ENCODE measurements at regions not wholly inside any gene's neighbourhood (a gene's known extent, or its start where the extent isn't known, plus 50 kb on each side); places are given as distances from the start of the nearest gene placed in this dataset.
"Not testable (repeated sequence)": the region's sequence is repeated elsewhere in the genome, so short reads cannot be mapped to it uniquely, and the experiment has no call there.

GRCh38 chr2:146584316-146584715 is 1260.5 kb upstream of the ACVR2A start:
- DNase-seq (ENCODE audit: low read depth): no peak

GRCh38 chr2:146579147-146579930 is 1265.5 kb upstream of the ACVR2A start:
- no peak for DNase-seq (ENCODE audit: low read depth)

GRCh38 chr2:146576339-146577111 is 1268.3 kb upstream of the ACVR2A start:
- no peak for DNase-seq (ENCODE audit: low read depth)

DNA sequence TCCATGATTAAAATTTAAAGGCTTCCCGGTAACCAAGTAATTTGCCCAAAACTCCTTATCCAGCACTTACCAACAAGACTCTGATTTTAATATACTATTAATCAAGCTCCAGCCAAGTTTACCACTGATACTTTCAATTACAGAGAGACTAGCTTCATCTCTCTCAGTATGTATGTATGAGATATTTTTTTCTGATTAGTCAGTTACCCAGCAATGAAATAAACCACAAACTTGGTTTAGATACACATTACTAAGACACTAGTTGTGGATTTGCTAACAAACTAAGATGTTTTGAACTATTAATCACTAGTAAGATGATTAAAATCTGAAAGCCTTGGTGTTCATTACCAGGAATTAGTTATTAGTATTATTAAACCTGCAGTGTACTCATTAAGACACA is 1272.2 kb upstream of the ACVR2A start:
- no peak for DNase-seq (ENCODE audit: low read depth)

DNA sequence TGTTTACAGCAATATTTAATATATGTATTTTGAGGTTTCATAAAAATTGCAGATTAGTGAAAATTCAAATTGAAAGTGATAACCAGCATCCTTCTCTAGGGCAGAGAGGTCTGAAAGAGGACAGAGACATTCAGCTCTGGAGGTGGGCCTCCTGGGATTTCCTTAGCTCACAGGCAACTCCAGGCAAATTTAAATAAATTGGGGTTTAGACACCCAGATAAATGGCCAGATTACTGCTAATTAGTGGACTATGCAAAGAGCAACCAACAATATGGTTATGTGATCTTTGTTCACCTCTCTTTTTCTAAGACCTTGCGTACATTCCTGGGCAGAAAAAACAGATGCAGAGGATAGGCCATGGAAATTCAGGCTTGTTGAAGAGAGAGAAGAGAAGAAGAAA is 1282.8 kb upstream of the ACVR2A start:
- no peak for DNase-seq (ENCODE audit: low read depth)

DNA sequence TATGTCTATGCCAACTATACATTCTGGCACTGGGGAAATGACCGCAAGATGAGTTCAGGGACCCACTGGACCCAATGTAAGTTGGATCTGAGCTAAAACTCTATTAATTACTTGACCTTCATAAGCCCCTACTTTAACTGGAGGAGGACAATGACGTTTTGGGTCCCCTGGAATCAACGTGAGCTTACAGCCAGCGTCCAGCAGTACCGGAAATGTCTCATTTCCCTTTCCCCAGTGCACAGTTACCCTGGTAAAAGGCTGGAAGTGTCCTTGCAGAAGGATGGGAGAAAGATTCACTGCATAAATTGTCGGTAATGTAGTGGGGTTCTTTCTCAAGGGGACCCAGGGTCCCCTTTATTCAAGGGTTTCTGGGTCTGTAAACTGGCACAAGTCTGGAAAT is 1297.6 kb upstream of the ACVR2A start:
- DNase-seq (ENCODE audit: low read depth): no peak

DNA sequence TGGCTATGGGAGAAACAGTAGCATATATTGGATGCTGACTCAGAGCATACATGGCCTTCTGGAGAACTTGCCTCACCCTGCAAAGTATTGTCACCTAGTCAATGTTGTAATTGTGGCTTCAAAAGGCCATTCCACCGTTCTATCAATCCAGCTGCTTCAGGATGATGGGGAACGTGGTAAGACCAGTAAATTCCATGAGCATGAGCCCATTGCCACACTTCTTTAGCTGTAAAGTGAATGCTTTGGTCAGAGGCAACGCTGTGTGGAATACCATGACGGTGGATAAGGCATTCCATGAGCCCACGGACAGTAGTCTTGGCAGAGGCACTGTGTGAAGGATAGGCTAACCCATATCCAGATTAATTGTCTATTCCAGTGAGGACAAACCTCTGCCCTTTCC is 1300.1 kb upstream of the ACVR2A start:
- DNase-seq (ENCODE audit: low read depth): no peak

- no peak for DNase-seq (ENCODE audit: low read depth)
Measured at GRCh38 chr2:146541896-146542295, 1302.9 kb upstream of the ACVR2A start.

DNA sequence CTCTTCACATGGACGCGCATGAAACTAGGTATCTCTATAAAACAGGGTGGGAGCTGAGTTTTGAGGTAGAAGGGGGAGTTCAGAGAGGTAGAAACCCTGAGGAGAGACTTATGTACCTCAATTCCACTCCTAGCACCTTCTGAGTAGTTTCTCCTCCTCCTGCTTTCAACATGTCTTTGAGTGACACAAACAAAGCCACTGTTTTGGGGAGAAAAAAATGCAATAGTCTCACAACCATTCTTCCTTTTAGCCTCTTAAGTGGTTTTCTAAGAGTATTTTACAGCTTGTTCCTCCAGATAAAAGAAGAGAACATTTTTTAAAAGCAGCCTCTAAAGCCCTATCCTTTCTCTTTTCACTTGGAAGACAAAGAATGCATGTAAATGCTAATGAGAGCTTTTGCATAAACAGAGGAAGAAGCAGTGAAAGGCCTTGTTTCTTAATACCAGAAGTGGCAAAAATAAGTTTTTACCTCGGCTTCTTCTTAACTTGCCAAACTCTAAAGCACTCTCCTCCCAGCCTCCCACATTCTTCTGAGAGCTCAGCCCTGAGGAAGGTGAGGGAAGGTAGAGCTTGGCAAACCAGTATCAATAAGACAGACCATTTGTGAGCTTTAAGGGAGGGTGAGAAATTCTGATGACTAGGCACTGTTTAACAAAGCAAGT is 1304.4 kb upstream of the ACVR2A start:
- no peak for DNase-seq (ENCODE audit: low read depth)

DNA sequence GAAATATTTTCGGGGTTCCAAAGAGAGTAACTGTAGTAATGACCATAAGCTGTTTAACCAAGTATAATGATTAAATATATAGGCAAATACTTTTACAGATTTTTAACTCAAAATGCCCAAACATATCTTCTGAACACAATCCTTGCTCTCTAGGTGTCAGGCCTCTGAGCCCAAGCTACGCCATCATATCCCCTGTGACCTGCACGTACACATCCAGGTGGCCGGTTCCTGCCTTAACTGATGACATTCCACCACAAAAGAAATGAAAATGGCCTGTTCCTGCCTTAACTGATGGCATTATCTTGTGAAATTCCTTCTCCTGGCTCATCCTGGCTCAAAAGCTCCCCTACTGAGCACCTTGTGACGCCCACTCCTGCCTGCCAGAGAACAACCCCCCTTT is 1305.1 kb upstream of the ACVR2A start:
- not testable (repeated sequence) for DNase-seq (ENCODE audit: low read depth)

DNA sequence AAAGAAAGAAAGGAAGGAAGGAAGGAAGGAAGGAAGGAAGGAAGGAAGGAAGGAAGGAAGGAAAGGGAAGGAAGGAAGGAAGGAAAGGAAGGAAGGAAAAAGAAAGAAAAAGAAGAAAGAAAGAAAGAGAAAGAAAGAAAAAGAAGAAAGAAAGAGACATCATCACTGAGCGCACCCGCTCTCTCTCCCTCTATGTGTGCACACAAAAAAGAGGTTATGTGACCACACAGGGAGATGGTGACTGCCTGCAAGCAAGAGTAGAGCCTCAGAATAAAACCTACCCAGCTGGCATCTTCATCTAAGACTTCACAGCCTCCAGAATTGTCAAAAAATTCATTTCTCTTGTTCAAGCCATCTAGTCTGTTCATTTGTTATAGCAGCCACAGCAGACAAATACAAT is 1307.4 kb upstream of the ACVR2A start:
- no peak for DNase-seq (ENCODE audit: low read depth)

- no peak for DNase-seq (ENCODE audit: low read depth)
Measured at GRCh38 chr2:146532509-146533147, 1312.2 kb upstream of the ACVR2A start.

- no peak for DNase-seq (ENCODE audit: low read depth)
Measured at GRCh38 chr2:146532009-146532408, 1312.8 kb upstream of the ACVR2A start.

- no peak for DNase-seq (ENCODE audit: low read depth)
Measured at GRCh38 chr2:146530886-146531285, 1313.9 kb upstream of the ACVR2A start.

GRCh38 chr2:146527166-146527565 is 1317.7 kb upstream of the ACVR2A start:
- DNase-seq (ENCODE audit: low read depth): peak; percentile 6

DNA sequence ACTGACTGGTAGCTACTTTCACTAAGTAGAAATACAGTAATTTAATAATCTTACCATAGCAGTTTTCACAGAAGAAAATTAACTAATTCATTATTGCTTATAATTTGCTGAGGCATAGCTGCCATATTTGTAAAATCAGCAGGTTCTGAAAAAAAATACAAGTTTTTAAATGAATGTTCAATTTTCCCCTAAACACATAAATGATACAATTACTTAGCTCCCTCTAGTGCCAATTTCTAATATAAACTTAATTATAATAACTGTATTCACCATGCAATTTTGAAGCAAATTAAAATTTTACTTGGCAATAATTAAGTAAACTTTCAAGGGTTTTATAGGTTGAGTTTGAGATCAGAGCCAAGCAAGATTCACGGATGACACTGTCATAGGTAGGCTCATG is 1321.6 kb upstream of the ACVR2A start:
- no peak for DNase-seq (ENCODE audit: low read depth)

GRCh38 chr2:146506851-146507250 is 1338.0 kb upstream of the ACVR2A start:
- no peak for DNase-seq (ENCODE audit: low read depth)

DNA sequence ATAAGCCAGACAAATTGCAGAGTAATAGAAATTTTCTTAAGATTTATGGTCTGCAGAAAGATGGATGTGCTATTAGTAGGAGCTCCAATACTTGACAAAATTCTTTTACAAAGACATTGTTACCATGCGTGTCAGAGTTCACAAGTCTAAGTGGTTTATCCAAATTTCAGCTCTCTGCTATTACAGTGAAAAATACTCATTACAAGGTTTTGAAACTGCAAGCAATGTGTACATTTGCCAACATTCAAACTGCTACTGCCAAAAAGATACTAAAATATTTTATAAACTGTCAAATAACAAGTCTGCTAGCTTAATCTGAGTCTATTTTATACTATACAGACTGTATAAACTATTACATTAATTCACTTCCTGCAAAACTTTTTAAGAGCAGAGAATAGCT is 1341.5 kb upstream of the ACVR2A start:
- DNase-seq (ENCODE audit: low read depth): no peak

- no peak for DNase-seq (ENCODE audit: low read depth)
Measured at GRCh38 chr2:146496248-146496647, 1348.6 kb upstream of the ACVR2A start.

DNA sequence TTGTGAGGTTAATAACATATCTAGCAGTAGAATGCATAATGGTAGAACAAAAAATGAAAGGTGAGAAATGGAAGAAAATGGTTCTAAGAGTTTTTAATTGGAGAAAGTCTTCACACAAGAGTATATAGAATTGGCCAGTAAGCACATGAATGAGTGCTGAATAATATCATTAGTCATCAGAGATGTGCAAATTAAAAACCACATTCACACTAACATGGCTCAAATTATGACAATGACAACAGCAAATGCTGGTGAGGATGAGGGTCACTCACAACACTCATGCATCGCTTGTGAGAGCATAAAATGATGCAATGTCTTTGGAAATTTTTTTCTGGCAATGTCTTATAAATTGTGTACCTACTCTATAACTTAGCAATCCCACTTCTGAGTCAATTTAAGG is 1355.4 kb upstream of the ACVR2A start:
- no peak for DNase-seq (ENCODE audit: low read depth)

- peak; percentile 10 for DNase-seq (ENCODE audit: low read depth)
Measured at GRCh38 chr2:146481629-146482028, 1363.2 kb upstream of the ACVR2A start.

DNA sequence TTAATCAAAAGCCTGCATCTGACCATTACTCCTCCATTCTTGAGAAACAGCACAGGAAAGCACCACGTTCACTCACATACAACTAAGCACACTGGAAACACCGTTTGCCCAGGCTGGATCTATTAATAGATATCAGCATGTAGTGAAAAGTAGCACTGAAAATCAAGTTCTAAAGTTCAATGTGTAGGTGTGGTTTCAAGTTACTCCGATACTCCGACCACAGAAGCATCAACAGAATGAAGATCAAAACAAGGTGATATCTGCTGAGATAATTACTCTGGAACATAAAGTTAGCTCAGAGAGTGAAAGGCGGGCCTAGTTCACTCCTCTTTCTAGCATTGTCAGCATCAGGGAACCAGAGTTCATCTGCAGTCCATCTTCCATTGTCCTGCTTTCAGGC is 1367.4 kb upstream of the ACVR2A start:
- DNase-seq (ENCODE audit: low read depth): no peak

- no peak for DNase-seq (ENCODE audit: low read depth)
Measured at GRCh38 chr2:146468578-146468977, 1376.3 kb upstream of the ACVR2A start.
